Lung (tissue), 11 donors: ENCODE measurements at regions not wholly inside any gene's neighbourhood (a gene's known extent, or its start where the extent isn't known, plus 50 kb on each side); places are given as distances from the start of the nearest gene placed in this dataset.
A peak's percentile ranks its signal among the peaks of the same experiment; 100 is the strongest.

Experiments
- ATAC-seq: fragments of 200-7000 bp; cut with Tn5 transposase; one replicate; pipeline ENCODE4 v1.9.1; 2020; ENCODE audit warnings: moderate number of reproducible peaks; ENCODE audit not compliant: insufficient read depth, low FRiP score
- DNase-seq, 3 donors: peaks; one replicate each; pipeline ENCODE4 v3.0.0-alpha.2; 2013 to 2017
- H3K27ac ChIP-seq, 2 donors: one replicate each; pipeline ENCODE4 v1.5.1; 2013; ENCODE audit warnings: mild to moderate bottlenecking in 2 of 2, moderate library complexity in 2 of 2, control low read depth in 1 of 2, inconsistent platforms in 1 of 2, low read depth in 1 of 2, low read length in 1 of 2
- H3K27me3 ChIP-seq, 3 donors: one replicate each; pipeline ENCODE4 v1.5.1; 2013; ENCODE audit warnings: low read length in 2 of 3; ENCODE audit not compliant: control insufficient read depth in 3 of 3, insufficient read depth in 3 of 3
- H3K36me3 ChIP-seq, 4 donors: one replicate each; pipeline ENCODE4 v1.5.1; 2013; ENCODE audit warnings: low read length in 4 of 4, mild to moderate bottlenecking in 1 of 4, moderate library complexity in 1 of 4; ENCODE audit not compliant: control insufficient read depth in 4 of 4, insufficient read depth in 4 of 4
- H3K4me1 ChIP-seq, 5 donors: one replicate each; pipeline ENCODE4 v1.5.1; 2013; ENCODE audit warnings: low read length in 5 of 5, mild to moderate bottlenecking in 2 of 5, moderate library complexity in 1 of 5; ENCODE audit not compliant: control insufficient read depth in 5 of 5, insufficient read depth in 5 of 5
- H3K4me3 ChIP-seq: one replicate; pipeline ENCODE4 v1.5.1; 2013; ENCODE audit warnings: mild to moderate bottlenecking, control low read depth, moderate library complexity
- H3K9ac ChIP-seq, 2 donors: one replicate each; pipeline ENCODE4 v1.5.1; 2013; ENCODE audit warnings: low read length in 2 of 2, control low read depth in 1 of 2; ENCODE audit not compliant: insufficient read depth in 1 of 2
- H3K9me3 ChIP-seq, 4 donors: one replicate each; pipeline ENCODE4 v1.5.1; 2013; ENCODE audit warnings: low read length in 3 of 4, mild to moderate bottlenecking in 1 of 4, moderate library complexity in 1 of 4; ENCODE audit not compliant: control insufficient read depth in 4 of 4, insufficient read depth in 3 of 4
- WGBS, 2 donors: extraction: QIAGEN DNeasy Blood & Tissue Kit; methylation state at CpG; one replicate each; pipeline ENCODE4 v1.1.7; 2013; 5-methylcytosine and 5-hydroxymethylcytosine counted together
- TF ChIP-seq, protein P1 (sequence below): IDR thresholded peaks from 2 replicates; pipeline ENCODE4 v1.5.1; 2012; ENCODE audit warnings: mild to moderate bottlenecking; ENCODE audit errors: control extremely low read depth, extremely low read depth
- donor health status: control.
- donor health status: control.
- donor health status: Bipolar disorder and iron deficiency.
- donor health status: healthy.
- donor health status: DM: yes; HTN: yes; CAD: no.

DNA sequence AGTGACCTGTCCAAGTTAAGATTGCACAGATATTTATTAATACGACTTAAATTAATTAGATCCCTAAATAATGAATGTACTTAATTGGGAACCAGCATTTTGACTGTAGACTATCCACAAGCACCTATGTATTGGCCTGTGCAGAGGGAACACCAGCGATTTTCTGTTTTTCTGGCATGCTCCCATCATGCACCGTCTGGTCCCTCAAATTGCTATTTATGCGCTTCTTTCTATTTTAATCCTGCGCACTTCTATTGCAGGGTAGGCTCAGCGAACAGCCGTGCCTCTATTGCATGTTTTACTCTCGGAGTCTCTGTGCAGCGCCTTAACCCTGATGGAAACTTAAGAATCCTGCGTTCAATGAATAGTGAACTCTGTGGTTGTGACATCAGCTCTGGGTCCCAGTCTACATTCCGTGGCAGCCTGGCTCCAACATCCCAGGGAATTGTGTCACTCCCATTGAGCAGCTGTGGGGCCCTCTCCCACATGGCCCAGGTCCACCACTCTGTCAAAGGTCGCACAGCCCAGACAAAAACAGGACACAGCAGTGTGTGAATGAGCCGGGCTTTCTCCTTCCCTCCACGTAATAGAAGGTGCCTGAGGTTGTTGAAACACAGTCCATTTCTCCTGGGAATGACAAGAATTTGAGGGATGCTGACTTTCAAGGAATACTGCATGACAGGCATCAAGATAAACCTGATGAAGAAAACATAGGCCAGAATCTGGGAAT lies 239.7 kb upstream of the KLF6 start:
- Histone ChIP-seq H3K27me3 (no peaks in the 10 kb centered on the region), H3K4me3 (no peak overlapping the region), H3K27ac (no peak overlapping the region), H3K4me1 (peaks cover 0 to 11% (median 0%) of the 10 kb centered on the region in 5 donors), H3K9ac (no peak overlapping the region), H3K36me3 (no peaks in the 10 kb centered on the region), H3K9me3 (no peaks in the 10 kb centered on the region)
- DNase-seq (no peak), ATAC-seq (no peak)
- TF ChIP-seq, protein P1, sequence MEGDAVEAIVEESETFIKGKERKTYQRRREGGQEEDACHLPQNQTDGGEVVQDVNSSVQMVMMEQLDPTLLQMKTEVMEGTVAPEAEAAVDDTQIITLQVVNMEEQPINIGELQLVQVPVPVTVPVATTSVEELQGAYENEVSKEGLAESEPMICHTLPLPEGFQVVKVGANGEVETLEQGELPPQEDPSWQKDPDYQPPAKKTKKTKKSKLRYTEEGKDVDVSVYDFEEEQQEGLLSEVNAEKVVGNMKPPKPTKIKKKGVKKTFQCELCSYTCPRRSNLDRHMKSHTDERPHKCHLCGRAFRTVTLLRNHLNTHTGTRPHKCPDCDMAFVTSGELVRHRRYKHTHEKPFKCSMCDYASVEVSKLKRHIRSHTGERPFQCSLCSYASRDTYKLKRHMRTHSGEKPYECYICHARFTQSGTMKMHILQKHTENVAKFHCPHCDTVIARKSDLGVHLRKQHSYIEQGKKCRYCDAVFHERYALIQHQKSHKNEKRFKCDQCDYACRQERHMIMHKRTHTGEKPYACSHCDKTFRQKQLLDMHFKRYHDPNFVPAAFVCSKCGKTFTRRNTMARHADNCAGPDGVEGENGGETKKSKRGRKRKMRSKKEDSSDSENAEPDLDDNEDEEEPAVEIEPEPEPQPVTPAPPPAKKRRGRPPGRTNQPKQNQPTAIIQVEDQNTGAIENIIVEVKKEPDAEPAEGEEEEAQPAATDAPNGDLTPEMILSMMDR = no peak
- 92% methylated on average over 14 of the region's 14 CpGs for WGBS, 2 donors

GRCh38 chr10:4024027-4024426 lies 239.0 kb upstream of the KLF6 start:
- 93 to 94% methylated on average over 17 of the region's 17 CpGs for WGBS, 2 donors
- TF ChIP-seq, protein P1 = no peak
- peaks cover 0 to 8% (median 0%) of the 10 kb centered on the region in 5 donors for H3K4me1 ChIP-seq
- ATAC-seq = no peak
- H3K27ac ChIP-seq = no peak overlapping the region
- H3K4me3 ChIP-seq = no peak overlapping the region
- no peaks in the 10 kb centered on the region for H3K9me3 ChIP-seq
- H3K36me3 ChIP-seq = no peaks in the 10 kb centered on the region
- no peaks in the 10 kb centered on the region for H3K27me3 ChIP-seq
- H3K9ac ChIP-seq = no peak overlapping the region
- DNase-seq = no peak

DNA sequence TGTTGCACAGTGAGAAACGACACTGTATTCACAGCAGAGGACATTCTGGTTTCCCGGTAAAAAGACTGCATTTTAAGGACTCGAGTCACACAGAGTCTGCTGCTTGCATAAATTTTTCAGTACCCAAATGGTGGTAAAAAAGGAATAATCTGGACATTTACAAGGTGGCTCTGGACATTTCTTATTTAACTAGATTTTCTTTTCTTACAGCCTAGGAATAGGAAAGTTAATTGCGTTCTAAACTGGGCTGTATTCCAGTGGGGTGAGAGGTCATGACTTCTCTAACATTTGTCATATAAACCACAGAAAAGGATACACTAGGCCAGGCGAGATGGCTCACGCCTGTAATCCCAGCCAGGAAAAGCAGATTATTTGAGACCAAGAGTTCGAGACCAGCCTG lies 237.5 kb upstream of the KLF6 start:
- Histone ChIP-seq H3K9me3 (no peaks in the 10 kb centered on the region), H3K4me3 (no peak overlapping the region), H3K27ac (no peak overlapping the region), H3K36me3 (no peaks in the 10 kb centered on the region), H3K4me1 (peaks cover 0 to 3% (median 0%) of the 10 kb centered on the region in 5 donors), H3K27me3 (no peaks in the 10 kb centered on the region), H3K9ac (no peak overlapping the region)
- WGBS, 2 donors = 80 to 90% methylated on average over 7 of the region's 7 CpGs
- DNase-seq (peak in 2 of 3 donors; percentile 55 to 69), ATAC-seq (no peak)
- TF ChIP-seq, protein P1 = no peak

GRCh38 chr10:4020631-4021030 lies 235.6 kb upstream of the KLF6 start:
- Histone ChIP-seq H3K9ac (no peak overlapping the region), H3K27me3 (no peaks in the 10 kb centered on the region), H3K9me3 (no peaks in the 10 kb centered on the region), H3K36me3 (no peaks in the 10 kb centered on the region), H3K27ac (no peak overlapping the region), H3K4me1 (peaks cover 0 to 3% (median 0%) of the 10 kb centered on the region in 5 donors), H3K4me3 (no peak overlapping the region)
- TF ChIP-seq, protein P1 = no peak
- 94 to 95% methylated on average over 5 of the region's 5 CpGs for WGBS, 2 donors
- DNase-seq (no peak), ATAC-seq (no peak)
